MG63 (cell line): ENCODE measurements at regions not wholly inside any gene's neighbourhood (a gene's known extent, or its start where the extent isn't known, plus 50 kb on each side); places are given as distances from the start of the nearest gene placed in this dataset.

Experiments
- DNase-seq: peaks from one replicate; pipeline ENCODE4 v3.0.0-alpha.2; 2020
- H3K27me3 ChIP-seq: fragments of 250-450 bp; sonication (Bioruptor Pico); 2 replicates; pipeline ENCODE4 v1.5.1; 2020; ENCODE audit warnings: mild to moderate bottlenecking, moderate library complexity
- H3K36me3 ChIP-seq: fragments of 250-450 bp; sonication (Bioruptor Pico); 2 replicates; pipeline ENCODE4 v1.5.1; 2020; ENCODE audit warnings: mild to moderate bottlenecking, moderate library complexity
- H3K4me3 ChIP-seq: fragments of 250-450 bp; sonication (Bioruptor Pico); 2 replicates; pipeline ENCODE4 v1.5.1; 2020; ENCODE audit warnings: mild to moderate bottlenecking, moderate library complexity
- H3K9me3 ChIP-seq: fragments of 250-450 bp; sonication (Bioruptor Pico); 2 replicates; pipeline ENCODE4 v1.5.1; 2020; ENCODE audit warnings: mild to moderate bottlenecking, moderate library complexity

DNA sequence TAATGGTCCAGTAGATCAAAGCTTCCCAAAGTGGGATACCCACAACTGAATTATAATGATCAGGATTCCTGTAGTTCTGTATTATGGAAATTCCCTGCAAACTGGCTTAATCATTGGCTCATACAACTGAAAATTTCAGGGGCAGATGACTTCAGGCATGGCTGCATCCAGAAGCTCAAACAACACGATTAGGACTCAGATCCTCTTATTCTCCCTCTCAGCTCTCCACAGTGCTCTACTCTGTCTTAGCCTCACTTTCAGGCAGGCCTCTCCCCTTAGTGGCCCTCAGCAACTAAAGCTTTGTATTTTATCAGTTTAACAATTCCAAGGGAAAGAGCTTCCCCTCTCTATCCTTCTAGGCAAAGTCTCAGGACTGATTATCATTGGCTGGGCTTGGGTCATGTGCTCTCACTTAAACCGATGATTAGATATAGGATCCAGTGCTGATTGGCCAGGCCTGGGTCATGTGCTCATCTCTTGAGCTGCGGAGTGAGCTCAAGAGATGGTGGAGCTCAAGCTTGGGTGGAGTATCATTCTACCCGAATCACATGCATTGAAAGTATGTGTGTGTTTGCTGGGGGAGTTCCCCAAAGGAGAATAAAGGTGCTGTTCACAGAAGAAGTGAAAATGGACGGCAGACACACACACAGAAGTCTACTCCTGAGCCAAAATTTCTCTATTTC lies 57.9 kb upstream of the RUNX3 start:
- H3K27me3 ChIP-seq: no peaks in the 10 kb centered on the region
- H3K36me3 ChIP-seq: no peaks in the 10 kb centered on the region
- H3K9me3 ChIP-seq: no peaks in the 10 kb centered on the region
- H3K4me3 ChIP-seq: no peak overlapping the region
- no peak for DNase-seq

GRCh38 chr1:24987424-24987823 lies 57.3 kb upstream of the RUNX3 start:
- H3K27me3 ChIP-seq: no peaks in the 10 kb centered on the region
- DNase-seq: no peak
- no peaks in the 10 kb centered on the region for H3K9me3 ChIP-seq
- no peaks in the 10 kb centered on the region for H3K36me3 ChIP-seq
- no peak overlapping the region for H3K4me3 ChIP-seq

GRCh38 chr1:24986372-24986965 lies 56.4 kb upstream of the RUNX3 start:
- Histone ChIP-seq H3K9me3 (no peaks in the 10 kb centered on the region), H3K36me3 (no peaks in the 10 kb centered on the region), H3K4me3 (no peak overlapping the region), H3K27me3 (no peaks in the 10 kb centered on the region)
- DNase-seq: no peak

- no peak overlapping the region for H3K4me3 ChIP-seq
- H3K27me3 ChIP-seq: no peaks in the 10 kb centered on the region
- no peak for DNase-seq
- H3K9me3 ChIP-seq: no peaks in the 10 kb centered on the region
- H3K36me3 ChIP-seq: no peaks in the 10 kb centered on the region
Observed at GRCh38 chr1:24985737-24986136, 55.7 kb upstream of the RUNX3 start.

- no peaks in the 10 kb centered on the region for H3K27me3 ChIP-seq
- H3K4me3 ChIP-seq: no peak overlapping the region
- no peaks in the 10 kb centered on the region for H3K36me3 ChIP-seq
- H3K9me3 ChIP-seq: no peaks in the 10 kb centered on the region
- DNase-seq: no peak
Observed at GRCh38 chr1:24984800-24985522, 54.9 kb upstream of the RUNX3 start.

GRCh38 chr1:24984300-24984699 lies 54.2 kb upstream of the RUNX3 start:
- DNase-seq: no peak

GRCh38 chr1:24983006-24983680 lies 53.1 kb upstream of the RUNX3 start:
- Histone ChIP-seq H3K27me3 (no peaks in the 10 kb centered on the region), H3K9me3 (no peaks in the 10 kb centered on the region), H3K4me3 (no peak overlapping the region), H3K36me3 (no peaks in the 10 kb centered on the region)
- no peak for DNase-seq

More at GRCh38 chr1:24984300-24984699, 54.2 kb upstream of the RUNX3 start:
- Histone ChIP-seq H3K9me3 (no peaks in the 10 kb centered on the region), H3K4me3 (no peak overlapping the region), H3K36me3 (no peaks in the 10 kb centered on the region), H3K27me3 (no peaks in the 10 kb centered on the region)

DNA sequence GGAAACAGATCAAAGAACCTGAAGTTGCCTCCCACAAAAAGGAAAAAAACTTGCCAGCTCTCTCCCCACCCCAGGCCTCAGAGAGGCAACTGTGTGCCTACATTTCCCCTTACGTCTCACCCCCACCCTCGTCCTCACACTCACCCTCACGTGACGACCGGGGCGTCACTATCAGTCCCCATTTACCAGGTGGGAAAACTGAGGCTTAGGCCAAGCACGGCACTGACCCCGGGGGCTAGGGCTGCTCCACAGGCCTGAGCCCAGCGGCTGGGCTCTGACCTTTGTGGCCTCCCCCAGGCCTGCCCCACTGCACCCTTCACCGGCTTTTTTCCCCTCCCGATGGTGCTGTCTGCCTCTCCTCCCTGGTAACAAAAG lies 51.5 kb upstream of the RUNX3 start:
- Histone ChIP-seq H3K36me3 (no peaks in the 10 kb centered on the region), H3K27me3 (no peaks in the 10 kb centered on the region), H3K9me3 (no peaks in the 10 kb centered on the region), H3K4me3 (no peak overlapping the region)
- DNase-seq: no peak

GRCh38 chr1:24980836-24981630 lies 51.0 kb upstream of the RUNX3 start:
- no peak for DNase-seq
- Histone ChIP-seq H3K9me3 (peaks cover 2% of the 10 kb centered on the region), H3K36me3 (no peaks in the 10 kb centered on the region), H3K4me3 (no peak overlapping the region), H3K27me3 (no peaks in the 10 kb centered on the region)
